ENCODE measurements at regions not wholly inside any gene's neighbourhood (a gene's known extent, or its start where the extent isn't known, plus 50 kb on each side); places are given as distances from the start of the nearest gene placed in this dataset.

- TF ChIP-seq NAIF1 (CRISPR knock-in tag; IDR thresholded peaks at IDR 0.05; ENCODE audit: borderline replicate concordance) (no peak), SP5 (CRISPR knock-in tag; IDR thresholded peaks at IDR 0.05; ENCODE audit: borderline replicate concordance, low read depth) (no peak), SRSF1 (optimal IDR thresholded peaks at IDR 0.05; ENCODE audit: low read depth, low read length) (no peak), ZNF10 (CRISPR knock-in tag; IDR thresholded peaks at IDR 0.05; ENCODE audit: borderline replicate concordance, low read depth) (no peak), ZNF326 (CRISPR knock-in tag; IDR thresholded peaks at IDR 0.05; ENCODE audit: borderline replicate concordance) (no peak), ZNF598 (CRISPR knock-in tag; IDR thresholded peaks at IDR 0.05; ENCODE audit: borderline replicate concordance) (no peak), ISL2 (CRISPR knock-in tag; IDR thresholded peaks at IDR 0.05) (no peak), TFE3 (CRISPR knock-in tag; IDR thresholded peaks at IDR 0.05) (no peak), ZBTB21 (CRISPR knock-in tag; IDR thresholded peaks at IDR 0.05) (no peak), ETV5 (CRISPR knock-in tag; IDR thresholded peaks at IDR 0.05; ENCODE audit: borderline replicate concordance) (no peak)
- TF ChIP-seq, protein P1, sequence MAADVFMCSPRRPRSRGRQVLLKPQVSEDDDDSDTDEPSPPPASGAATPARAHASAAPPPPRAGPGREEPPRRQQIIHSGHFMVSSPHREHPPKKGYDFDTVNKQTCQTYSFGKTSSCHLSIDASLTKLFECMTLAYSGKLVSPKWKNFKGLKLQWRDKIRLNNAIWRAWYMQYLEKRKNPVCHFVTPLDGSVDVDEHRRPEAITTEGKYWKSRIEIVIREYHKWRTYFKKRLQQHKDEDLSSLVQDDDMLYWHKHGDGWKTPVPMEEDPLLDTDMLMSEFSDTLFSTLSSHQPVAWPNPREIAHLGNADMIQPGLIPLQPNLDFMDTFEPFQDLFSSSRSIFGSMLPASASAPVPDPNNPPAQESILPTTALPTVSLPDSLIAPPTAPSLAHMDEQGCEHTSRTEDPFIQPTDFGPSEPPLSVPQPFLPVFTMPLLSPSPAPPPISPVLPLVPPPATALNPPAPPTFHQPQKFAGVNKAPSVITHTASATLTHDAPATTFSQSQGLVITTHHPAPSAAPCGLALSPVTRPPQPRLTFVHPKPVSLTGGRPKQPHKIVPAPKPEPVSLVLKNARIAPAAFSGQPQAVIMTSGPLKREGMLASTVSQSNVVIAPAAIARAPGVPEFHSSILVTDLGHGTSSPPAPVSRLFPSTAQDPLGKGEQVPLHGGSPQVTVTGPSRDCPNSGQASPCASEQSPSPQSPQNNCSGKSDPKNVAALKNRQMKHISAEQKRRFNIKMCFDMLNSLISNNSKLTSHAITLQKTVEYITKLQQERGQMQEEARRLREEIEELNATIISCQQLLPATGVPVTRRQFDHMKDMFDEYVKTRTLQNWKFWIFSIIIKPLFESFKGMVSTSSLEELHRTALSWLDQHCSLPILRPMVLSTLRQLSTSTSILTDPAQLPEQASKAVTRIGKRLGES (CRISPR knock-in tag; IDR thresholded peaks at IDR 0.05; ENCODE audit: borderline replicate concordance) = no peak
- ATAC-seq = no peak
- Histone ChIP-seq H3K27me3 (ENCODE audit: control insufficient read depth in 1 of 2, insufficient read depth in 2 of 2, low read length in 2 of 2) (no peaks in the 10 kb centered on the region), H3K36me3 (replicated peaks in 1 of 2; ENCODE audit: control insufficient read depth in 1 of 2, insufficient read depth in 2 of 2, low read length in 2 of 2) (no peaks in the 10 kb centered on the region), H3K9me3 (ENCODE audit: low read length) (no peaks in the 10 kb centered on the region), H2AFZ (ENCODE audit: low read length) (no peak overlapping the region), H4K20me1 (ENCODE audit: insufficient read depth, low read length) (no peaks in the 10 kb centered on the region), H3K79me2 (ENCODE audit: insufficient read depth, low read length) (no peaks in the 10 kb centered on the region), H3K9ac (ENCODE audit: insufficient read depth, low read depth, low read length) (no peak overlapping the region), H3K27ac (ENCODE audit: extremely low read length, insufficient read depth, low read length) (no peak overlapping the region), H3K4me2 (ENCODE audit: low read depth, low read length) (no peak overlapping the region), H3K4me1 (ENCODE audit: insufficient read depth, low read length) (no peaks in the 10 kb centered on the region), H3K4me3 (replicated peaks in 1 of 3; ENCODE audit: insufficient read depth in 1 of 3, low read depth in 2 of 3, low read length in 3 of 3) (no peak overlapping the region)
- BruUV-seq (replicated peaks) = no TSS peak
- in situ Hi-C loops (cut with HindIII; ENCODE audit: extremely low pct_ligation_motif_present, low pct_unique_long_range_greater_than_20kb) (no loop called here), intact Hi-C loops (cut with micrococcal nuclease; ENCODE audit: unreplicated experiment) (no loop called here)
- FAIRE-seq = no peak
- ChIA-PET CTCF (ENCODE audit: low intra/inter-chr PET ratio, low total read pairs) (no interaction called here), POLR2A (no interaction called here)
- no peak for DNase-seq (ENCODE audit: low spot score)
Observed at GRCh38 chr2:156687126-156687525, 250.9 kb downstream of the GPD2 start.

Data from HepG2 (cell line).